ENCODE measurements at regions not wholly inside any gene's neighbourhood (a gene's known extent, or its start where the extent isn't known, plus 50 kb on each side); places are given as distances from the start of the nearest gene placed in this dataset.

- H3K4me3 ChIP-seq, result no peak overlapping the region
- H3K27me3 Mint-ChIP-seq (ENCODE audit: insufficient read depth, low read depth, poor library complexity), result no peaks in the 10 kb centered on the region
- ATAC-seq (no peak), DNase-seq (ENCODE audit: low spot score) (no peak)
- H3K4me3 Mint-ChIP-seq, result no peak overlapping the region
- no peak overlapping the region for H3K4me2 ChIP-seq
- H3K27ac ChIP-seq (ENCODE audit: low read depth), result no peak overlapping the region
- no peaks in the 10 kb centered on the region for H4K20me1 ChIP-seq (replicated peaks; ENCODE audit: insufficient read depth)
- H3K27me3 ChIP-seq (ENCODE audit: insufficient read depth), result no peaks in the 10 kb centered on the region
- H3K79me2 ChIP-seq (replicated peaks; ENCODE audit: insufficient read depth), result no peaks in the 10 kb centered on the region
- peaks cover 17% of the 10 kb centered on the region for H3K4me1 Mint-ChIP-seq
- H3K4me1 ChIP-seq (ENCODE audit: insufficient read depth), result 0 out of 2 replicates have a peak, but pooled peaks cover 5% of the 10 kb centered on the region
- TF ChIP-seq ZNF462 (CRISPR knock-in tag; IDR thresholded peaks at IDR 0.05), result no peak
- TF ChIP-seq CTCF (conservative IDR thresholded peaks at IDR 0.05; ENCODE audit: low read depth in 2 of 2), result no peak
- no peak for TF ChIP-seq ZNF331 (CRISPR knock-in tag; IDR thresholded peaks at IDR 0.05; ENCODE audit: low read depth)
- H3K36me3 Mint-ChIP-seq (ENCODE audit: low read depth), result no peaks in the 10 kb centered on the region
- no peak overlapping the region for H2AFZ ChIP-seq
- no peaks in the 10 kb centered on the region for H3K9me3 Mint-ChIP-seq
- H3F3A ChIP-seq (replicated peaks; ENCODE audit: low read depth), result no peaks in the 10 kb centered on the region
- no peak overlapping the region for H3K27ac Mint-ChIP-seq
- no peaks in the 10 kb centered on the region for H3K36me3 ChIP-seq (ENCODE audit: insufficient read depth)
- peaks cover 4% of the 10 kb centered on the region; the same call in 1 of the 2 replicates for H3K9me2 ChIP-seq (ENCODE audit: insufficient read depth)
These were observed 85.6 kb downstream of the NKX6-1 start for GRCh38 chr4:84413480-84413879.

- ATAC-seq (no peak), DNase-seq (ENCODE audit: low spot score) (no peak)
- Histone ChIP-seq H3K27ac (ENCODE audit: low read depth) (no peak overlapping the region), H3K4me1 (ENCODE audit: insufficient read depth) (0 out of 2 replicates have a peak, but pooled peaks cover 5% of the 10 kb centered on the region), H3K9me2 (ENCODE audit: insufficient read depth) (peaks cover 4% of the 10 kb centered on the region; the same call in 1 of the 2 replicates), H3K79me2 (replicated peaks; ENCODE audit: insufficient read depth) (no peaks in the 10 kb centered on the region), H3K27me3 (ENCODE audit: insufficient read depth) (no peaks in the 10 kb centered on the region), H2AFZ (no peak overlapping the region), H3K4me2 (no peak overlapping the region), H3F3A (replicated peaks; ENCODE audit: low read depth) (no peaks in the 10 kb centered on the region), H3K4me3 (no peak overlapping the region), H4K20me1 (replicated peaks; ENCODE audit: insufficient read depth) (no peaks in the 10 kb centered on the region), H3K36me3 (ENCODE audit: insufficient read depth) (no peaks in the 10 kb centered on the region)
- Mint-ChIP-seq H3K9me3 (no peaks in the 10 kb centered on the region), H3K4me1 (peaks cover 9% of the 10 kb centered on the region; the same call in 2 of the 3 replicates), H3K27ac (no peak overlapping the region), H3K27me3 (ENCODE audit: insufficient read depth, low read depth, poor library complexity) (peaks cover 5% of the 10 kb centered on the region), H3K4me3 (no peak overlapping the region), H3K36me3 (ENCODE audit: low read depth) (no peaks in the 10 kb centered on the region)
- no peak for TF ChIP-seq ZNF114 (CRISPR knock-in tag; IDR thresholded peaks at IDR 0.05)
- TF ChIP-seq EZH2phosphoT487 (IDR thresholded peaks at IDR 0.05; ENCODE audit: unreplicated experiment), result no peak
- no peak for TF ChIP-seq JUNB (IDR thresholded peaks at IDR 0.05; ENCODE audit: unreplicated experiment)
- TF ChIP-seq CTCF (conservative IDR thresholded peaks at IDR 0.05; ENCODE audit: low read depth in 2 of 2), result no peak
- no peak for TF ChIP-seq ZNF331 (CRISPR knock-in tag; IDR thresholded peaks at IDR 0.05; ENCODE audit: low read depth)
- TF ChIP-seq REST (IDR thresholded peaks at IDR 0.05; ENCODE audit: unreplicated experiment), result no peak
These were observed 87.0 kb downstream of the NKX6-1 start for GRCh38 chr4:84412062-84412461.

Measured in GM23338 (cell line).